Stimulated activated memory B cell treated with anti-CD40 and anti-IgM and Interleukin-4, amounts not matched to agents 10 μg/mL and 1 μg/mL and 100 μg/mL, for 72 hours (primary cell): ENCODE measurements at regions not wholly inside any gene's neighbourhood (a gene's known extent, or its start where the extent isn't known, plus 50 kb on each side); places are given as distances from the start of the nearest gene placed in this dataset.
"Not testable (repeated sequence)": the region's sequence is repeated elsewhere in the genome, so short reads cannot be mapped to it uniquely, and the experiment has no call there.

ENCODE experiments used
- ATAC-seq: fragments of 150-1000 bp; cut with Tn5 transposase; 2 replicates; pipeline ENCODE4 v1.10.0; 2021
- H3K27ac Mint-ChIP-seq: one replicate; pipeline ENCODE4 v1.8.0; 2022; ENCODE audit warnings: mild to moderate bottlenecking, mixed read lengths
- H3K27me3 Mint-ChIP-seq: one replicate; pipeline ENCODE4 v1.8.0; 2022; ENCODE audit warnings: mixed read lengths
- H3K36me3 Mint-ChIP-seq: one replicate; pipeline ENCODE4 v1.8.0; 2022; ENCODE audit warnings: mixed read lengths
- H3K4me1 Mint-ChIP-seq: one replicate; pipeline ENCODE4 v1.8.0; 2022; ENCODE audit warnings: mixed read lengths
- H3K4me3 Mint-ChIP-seq: one replicate; pipeline ENCODE4 v1.8.0; 2022; ENCODE audit warnings: mild to moderate bottlenecking, moderate library complexity, mixed read lengths
- H3K9me3 Mint-ChIP-seq: one replicate; pipeline ENCODE4 v1.8.0; 2022; ENCODE audit warnings: mixed read lengths

- not testable (repeated sequence) for H3K4me3 Mint-ChIP-seq, H3K36me3 Mint-ChIP-seq, H3K9me3 Mint-ChIP-seq, H3K27me3 Mint-ChIP-seq, H3K27ac Mint-ChIP-seq, ATAC-seq
- peaks cover 12% of the 10 kb centered on the region for H3K4me1 Mint-ChIP-seq
Measured at GRCh38 chr2:89198026-89198425, 506.6 kb downstream of the RPIA start.

- not testable (repeated sequence) for H3K9me3 Mint-ChIP-seq, H3K27ac Mint-ChIP-seq, H3K27me3 Mint-ChIP-seq, H3K36me3 Mint-ChIP-seq, ATAC-seq, H3K4me3 Mint-ChIP-seq
- peaks cover 12% of the 10 kb centered on the region for H3K4me1 Mint-ChIP-seq
Measured at GRCh38 chr2:89199453-89200246, 508.2 kb downstream of the RPIA start.

- ATAC-seq, H3K4me3 Mint-ChIP-seq, H3K36me3 Mint-ChIP-seq, H3K27me3 Mint-ChIP-seq, H3K27ac Mint-ChIP-seq, H3K9me3 Mint-ChIP-seq: not testable (repeated sequence)
- peaks cover 12% of the 10 kb centered on the region for H3K4me1 Mint-ChIP-seq
Measured at GRCh38 chr2:89200247-89200527, 508.7 kb downstream of the RPIA start.

GRCh38 chr2:89202518-89202917 lies 511.0 kb downstream of the RPIA start:
- H3K9me3 Mint-ChIP-seq, H3K36me3 Mint-ChIP-seq, H3K27me3 Mint-ChIP-seq, H3K27ac Mint-ChIP-seq, ATAC-seq, H3K4me3 Mint-ChIP-seq, H3K4me1 Mint-ChIP-seq: not testable (repeated sequence)

GRCh38 chr2:89205153-89205552 lies 513.7 kb downstream of the RPIA start:
- H3K4me3 Mint-ChIP-seq, H3K27ac Mint-ChIP-seq, H3K4me1 Mint-ChIP-seq, H3K9me3 Mint-ChIP-seq, ATAC-seq, H3K36me3 Mint-ChIP-seq, H3K27me3 Mint-ChIP-seq: not testable (repeated sequence)

- H3K9me3 Mint-ChIP-seq, H3K27me3 Mint-ChIP-seq, H3K36me3 Mint-ChIP-seq, ATAC-seq, H3K4me1 Mint-ChIP-seq, H3K4me3 Mint-ChIP-seq, H3K27ac Mint-ChIP-seq: not testable (repeated sequence)
Measured at GRCh38 chr2:89208144-89208932, 516.9 kb downstream of the RPIA start.

GRCh38 chr2:89213151-89213550 lies 521.7 kb downstream of the RPIA start:
- peak; percentile 79 for ATAC-seq
- H3K27me3 Mint-ChIP-seq, H3K27ac Mint-ChIP-seq, H3K36me3 Mint-ChIP-seq, H3K4me3 Mint-ChIP-seq, H3K9me3 Mint-ChIP-seq: not testable (repeated sequence)
- H3K4me1 Mint-ChIP-seq, result peaks cover 12% of the 10 kb centered on the region

- ATAC-seq, result peak; percentile 68
- peak overlapping the region; percentile 47 for H3K4me3 Mint-ChIP-seq
- not testable (repeated sequence) for H3K27ac Mint-ChIP-seq, H3K36me3 Mint-ChIP-seq, H3K9me3 Mint-ChIP-seq, H3K27me3 Mint-ChIP-seq
- H3K4me1 Mint-ChIP-seq, result peaks cover 12% of the 10 kb centered on the region
Measured at GRCh38 chr2:89213811-89214210, 522.3 kb downstream of the RPIA start.

- ATAC-seq, H3K36me3 Mint-ChIP-seq, H3K27me3 Mint-ChIP-seq: not testable (repeated sequence)
Measured at GRCh38 chr2:89221474-89221873, 530.0 kb downstream of the RPIA start.

GRCh38 chr2:89222063-89222732 lies 530.7 kb downstream of the RPIA start:
- not testable (repeated sequence) for H3K36me3 Mint-ChIP-seq, H3K9me3 Mint-ChIP-seq, H3K4me3 Mint-ChIP-seq, H3K27ac Mint-ChIP-seq, H3K27me3 Mint-ChIP-seq, H3K4me1 Mint-ChIP-seq
- ATAC-seq, result peak; percentile 78

More at GRCh38 chr2:89221474-89221873, 530.0 kb downstream of the RPIA start:
- H3K4me1 Mint-ChIP-seq, H3K9me3 Mint-ChIP-seq, H3K27ac Mint-ChIP-seq, H3K4me3 Mint-ChIP-seq: not testable (repeated sequence)

- H3K36me3 Mint-ChIP-seq, ATAC-seq, H3K27me3 Mint-ChIP-seq, H3K9me3 Mint-ChIP-seq, H3K4me1 Mint-ChIP-seq, H3K4me3 Mint-ChIP-seq: not testable (repeated sequence)
- peak overlapping the region; percentile 20 for H3K27ac Mint-ChIP-seq
Measured at GRCh38 chr2:89224803-89225202, 533.3 kb downstream of the RPIA start.

- ATAC-seq, H3K4me3 Mint-ChIP-seq, H3K27ac Mint-ChIP-seq, H3K9me3 Mint-ChIP-seq, H3K36me3 Mint-ChIP-seq, H3K4me1 Mint-ChIP-seq, H3K27me3 Mint-ChIP-seq: not testable (repeated sequence)
Measured at GRCh38 chr2:89229979-89230378, 538.5 kb downstream of the RPIA start.

- ATAC-seq, H3K4me3 Mint-ChIP-seq: not testable (repeated sequence)
Measured at GRCh38 chr2:89231241-89231640, 539.8 kb downstream of the RPIA start.

GRCh38 chr2:89233931-89234330 lies 542.5 kb downstream of the RPIA start:
- peak; percentile 58 for ATAC-seq
- H3K4me3 Mint-ChIP-seq, result peak overlapping the region; percentile 23
- H3K9me3 Mint-ChIP-seq, H3K27ac Mint-ChIP-seq, H3K36me3 Mint-ChIP-seq, H3K27me3 Mint-ChIP-seq, H3K4me1 Mint-ChIP-seq: not testable (repeated sequence)

More at GRCh38 chr2:89231241-89231640, 539.8 kb downstream of the RPIA start:
- H3K4me1 Mint-ChIP-seq, H3K9me3 Mint-ChIP-seq, H3K27me3 Mint-ChIP-seq, H3K27ac Mint-ChIP-seq, H3K36me3 Mint-ChIP-seq: not testable (repeated sequence)

GRCh38 chr2:89234818-89235466 lies 543.5 kb downstream of the RPIA start:
- not testable (repeated sequence) for H3K4me3 Mint-ChIP-seq, H3K27ac Mint-ChIP-seq, H3K36me3 Mint-ChIP-seq, H3K9me3 Mint-ChIP-seq, H3K4me1 Mint-ChIP-seq, H3K27me3 Mint-ChIP-seq
- ATAC-seq, result peak; percentile 50
